IMR-90 (cell line): ENCODE measurements at regions not wholly inside any gene's neighbourhood (a gene's known extent, or its start where the extent isn't known, plus 50 kb on each side); places are given as distances from the start of the nearest gene placed in this dataset.

ENCODE experiments used
- ATAC-seq: fragments of 200-7000 bp; cut with Tn5 transposase; 2 replicates; pipeline ENCODE4 v1.9.1; 2020; ENCODE audit warnings: low read depth, mild to moderate bottlenecking, moderate library complexity
- BruUV-seq: library from RNA; stranded (reverse); fragments of 400-500 nt; replicated peaks from 2 replicates; lab custom pipeline; 2021; lab: Mats Ljungman, UMichigan
- CTCF ChIA-PET: fragments of 300-600 bp; formaldehyde crosslinking; extraction: SDS; loops from one replicate; lab custom pipeline; 2021; ENCODE audit warnings: antibody characterized with exemption; lab: Yijun Ruan, JAX
- POLR2A ChIA-PET: fragments of 300-600 bp; sonication (Branson Sonifier 250); formaldehyde crosslinking; loops from one replicate; lab custom pipeline; 2022; ENCODE audit warnings: antibody characterized with exemption; ENCODE audit not compliant: unreplicated experiment; lab: Charles Lee
- DNase-seq: peaks from one replicate; pipeline ENCODE4 v3.0.0; 2013
- H2AFZ ChIP-seq: replicated peaks from 2 replicates; pipeline ENCODE3; 2013; ENCODE audit warnings: low read length, mild to moderate bottlenecking; ENCODE audit not compliant: poor library complexity
- H2AK5ac ChIP-seq: 2 replicates; pipeline ENCODE4 v1.6.1; 2013; ENCODE audit warnings: low read depth, low read length, inconsistent platforms
- H2AK9ac ChIP-seq: replicated peaks from 2 replicates; pipeline ENCODE3; 2013; ENCODE audit warnings: mild to moderate bottlenecking, low read depth, low read length, moderate library complexity; ENCODE audit not compliant: poor library complexity
- H2BK120ac ChIP-seq: 2 replicates; pipeline ENCODE4 v1.6.1; 2013; ENCODE audit warnings: low read depth, low read length, inconsistent platforms
- H2BK15ac ChIP-seq: 3 replicates; pipeline ENCODE4 v1.6.1; 2013; ENCODE audit warnings: low read depth, low read length, inconsistent platforms
- H2BK20ac ChIP-seq: 2 replicates; pipeline ENCODE4 v1.6.1; 2013; ENCODE audit warnings: low read depth, mild to moderate bottlenecking, inconsistent platforms, low read length, moderate library complexity
- H2BK5ac ChIP-seq: 2 replicates; pipeline ENCODE4 v1.6.1; 2013; ENCODE audit warnings: mild to moderate bottlenecking, low read depth, low read length, inconsistent platforms; ENCODE audit not compliant: poor library complexity, severe bottlenecking
- H3K14ac ChIP-seq: replicated peaks from 2 replicates; pipeline ENCODE4 v1.6.1; 2013; ENCODE audit warnings: low read depth, low read length, inconsistent platforms
- H3K18ac ChIP-seq: 2 replicates; pipeline ENCODE4 v1.6.1; 2013; ENCODE audit warnings: low read depth, low read length, control low read depth
- H3K23ac ChIP-seq: 2 replicates; pipeline ENCODE4 v1.6.1; 2013; ENCODE audit warnings: low read depth, low read length, inconsistent platforms
- H3K27ac ChIP-seq: 2 replicates; pipeline ENCODE4 v1.5.1; 2013; ENCODE audit warnings: mild to moderate bottlenecking, control low read depth, low read length; ENCODE audit not compliant: insufficient read depth
- H3K27me3 ChIP-seq: 2 replicates; pipeline ENCODE4 v1.6.1; 2013; ENCODE audit warnings: low read length; ENCODE audit not compliant: control insufficient read depth, insufficient read depth
- H3K36me3 ChIP-seq: 2 replicates; pipeline ENCODE4 v1.6.1; 2013; ENCODE audit warnings: low read length, mixed read lengths; ENCODE audit not compliant: control insufficient read depth, insufficient read depth
- H3K4ac ChIP-seq: 2 replicates; pipeline ENCODE4 v1.6.1; 2013; ENCODE audit warnings: low read depth, low read length, inconsistent platforms
- H3K4me1 ChIP-seq: 2 replicates; pipeline ENCODE4 v1.6.1; 2013; ENCODE audit warnings: low read length, mixed read lengths; ENCODE audit not compliant: control insufficient read depth, insufficient read depth
- H3K4me2 ChIP-seq: 2 replicates; pipeline ENCODE4 v1.6.1; 2013; ENCODE audit warnings: low read depth, mild to moderate bottlenecking, control low read depth, low read length, moderate library complexity
- H3K4me3 ChIP-seq: 2 replicates; pipeline ENCODE4 v1.5.1; 2013; ENCODE audit warnings: low read depth, mild to moderate bottlenecking, control low read depth, low read length, moderate library complexity; ENCODE audit not compliant: insufficient read depth
- H3K56ac ChIP-seq: 2 replicates; pipeline ENCODE4 v1.6.1; 2013; ENCODE audit warnings: low read length, inconsistent platforms; ENCODE audit not compliant: insufficient read depth; ENCODE audit errors: extremely low read depth
- H3K79me1 ChIP-seq, 2 experiments: 2 replicates each; pipeline ENCODE4 v1.6.1; 2013; ENCODE audit warnings: low read length in 2 of 2, inconsistent platforms in 1 of 2, low read depth in 1 of 2
- H3K9ac ChIP-seq: 2 replicates; pipeline ENCODE4 v1.6.1; 2013; ENCODE audit warnings: low read depth, low read length, control low read depth
- H3K9me1 ChIP-seq: 2 replicates; pipeline ENCODE4 v1.6.1; 2013; ENCODE audit warnings: low read length, inconsistent platforms; ENCODE audit not compliant: insufficient read depth
- H3K9me3 ChIP-seq: 2 replicates; pipeline ENCODE4 v1.6.1; 2013; ENCODE audit warnings: low read length; ENCODE audit not compliant: control insufficient read depth, insufficient read depth
- H4K20me1 ChIP-seq: 2 replicates; pipeline ENCODE4 v1.6.1; 2013; ENCODE audit warnings: low read length, inconsistent platforms; ENCODE audit not compliant: insufficient read depth
- H4K5ac ChIP-seq: 2 replicates; pipeline ENCODE4 v1.6.1; 2013; ENCODE audit warnings: mild to moderate bottlenecking, low read depth, low read length, control low read depth
- H4K8ac ChIP-seq, 2 experiments: 2 replicates each; pipeline ENCODE4 v1.6.1; 2013; ENCODE audit warnings: low read depth in 2 of 2, low read length in 2 of 2, control low read depth in 1 of 2, inconsistent platforms in 1 of 2
- H4K91ac ChIP-seq: 2 replicates; pipeline ENCODE4 v1.6.1; 2013; ENCODE audit warnings: low read depth, low read length, inconsistent platforms; ENCODE audit not compliant: insufficient read depth
- CHD1 ChIP-seq: IDR thresholded peaks from 2 replicates; pipeline ENCODE4 v1.6.1; 2012; ENCODE audit warnings: low read depth, low read length, improper control_type of control experiment
- FOS ChIP-seq: fragments of 150-350 bp; IDR thresholded peaks from 2 replicates; pipeline ENCODE4 v1.6.1; 2016; ENCODE audit warnings: low read depth, low read length
- MAFK ChIP-seq: IDR thresholded peaks from 2 replicates; pipeline ENCODE4 v1.6.1; 2012; ENCODE audit warnings: low read depth, low read length, improper control_type of control experiment
- MAZ ChIP-seq: IDR thresholded peaks from 2 replicates; pipeline ENCODE4 v1.6.1; 2012; ENCODE audit warnings: low read depth, mild to moderate bottlenecking, low read length, improper control_type of control experiment, moderate library complexity, borderline replicate concordance
- MXI1 ChIP-seq: IDR thresholded peaks from 2 replicates; pipeline ENCODE4 v1.6.1; 2012; ENCODE audit warnings: low read depth, mild to moderate bottlenecking, low read length, moderate library complexity, borderline replicate concordance
- NFE2L2 ChIP-seq: fragments of 150-350 bp; IDR thresholded peaks from 2 replicates; pipeline ENCODE4 v1.6.1; 2016; ENCODE audit warnings: low read depth, mild to moderate bottlenecking, low read length
- RCOR1 ChIP-seq: IDR thresholded peaks from 2 replicates; pipeline ENCODE4 v1.6.1; 2012; ENCODE audit warnings: mild to moderate bottlenecking, low read length, improper control_type of control experiment; ENCODE audit not compliant: insufficient replicate concordance
- SMC3 ChIP-seq: fragments of 150-350 bp; IDR thresholded peaks from 2 replicates; pipeline ENCODE4 v1.6.1; 2016; ENCODE audit warnings: low read depth, mild to moderate bottlenecking, antibody characterized with exemption, low read length, moderate library complexity
- WGBS, 2 experiments: methylation state at CpG; one replicate each; pipeline versions ENCODE4 v1.1.5 to v1.1.7; 2013; ENCODE audit warnings: missing lambda C conversion rate in 2 of 2; ENCODE audit not compliant: insufficient read length in 1 of 2; ENCODE audit errors: extremely low coverage in 2 of 2; 5-methylcytosine and 5-hydroxymethylcytosine counted together
- dilution Hi-C: fragments of 300-500 bp; cut with HindIII; formaldehyde crosslinking; loops from one replicate; pipeline ENCODE4 v1.14.3; 2018; ENCODE audit warnings: low sequenced_read_pairs; ENCODE audit not compliant: unreplicated experiment
- in situ Hi-C: fragments of 300-500 bp; cut with MboI; formaldehyde crosslinking; loops from 3 replicates; pipeline ENCODE4 v1.14.3; 2019; ENCODE audit warnings: low sequenced_read_pairs, inconsistent platforms, mixed read lengths
- intact Hi-C: fragments of 100-400 bp; cut with micrococcal nuclease; formaldehyde crosslinking; loops from 2 replicates; pipeline ENCODE4 v1.10.0; 2022
- TF ChIP-seq, protein P1 (sequence below): fragments of 150-350 bp; IDR thresholded peaks from 2 replicates; pipeline ENCODE4 v1.6.1; 2016; ENCODE audit warnings: low read depth, mild to moderate bottlenecking, low read length, moderate library complexity, borderline replicate concordance

DNA sequence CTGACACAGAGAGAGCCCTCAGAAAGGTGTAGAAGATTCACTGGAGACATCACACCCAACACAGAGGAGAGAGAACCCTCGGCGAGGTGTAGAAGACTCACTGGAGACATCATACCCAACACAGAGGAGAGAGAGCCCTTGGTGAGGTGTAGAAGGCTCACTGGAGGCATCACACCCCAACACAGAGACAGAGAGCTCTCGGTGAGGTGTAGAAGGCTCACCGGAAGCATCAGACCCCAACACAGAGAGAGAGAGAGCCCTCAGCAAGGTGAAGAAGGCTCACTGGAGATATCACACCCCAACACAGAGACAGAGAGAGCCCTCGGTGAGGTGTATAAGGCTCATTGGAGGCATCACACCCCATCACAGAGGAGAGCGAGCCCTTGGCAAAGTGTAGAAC lies 826.5 kb downstream of the UQCRFS1 start:
- Histone ChIP-seq H2BK15ac (no peak overlapping the region), H2AK5ac (no peak overlapping the region), H3K27me3 (no peaks in the 10 kb centered on the region), H3K36me3 (no peaks in the 10 kb centered on the region), H2BK20ac (no peak overlapping the region), H3K9me1 (no peaks in the 10 kb centered on the region), H3K9ac (no peak overlapping the region), H3K9me3 (peaks cover 19% of the 10 kb centered on the region), H3K4me1 (no peaks in the 10 kb centered on the region), H4K91ac (no peak overlapping the region), H2AFZ (no peak overlapping the region), H3K18ac (no peak overlapping the region), H3K14ac (no peak overlapping the region), H3K4ac (no peak overlapping the region), H2BK120ac (no peak overlapping the region), H3K27ac (no peak overlapping the region), H3K23ac (no peak overlapping the region), H4K5ac (no peak overlapping the region), H2AK9ac (no peak overlapping the region), H4K8ac (no peak overlapping the region), H3K4me3 (no peak overlapping the region), H4K20me1 (no peaks in the 10 kb centered on the region), H3K4me2 (no peak overlapping the region), H3K56ac (no peak overlapping the region), H3K79me1 (no peaks in the 10 kb centered on the region), H2BK5ac (no peak overlapping the region)
- TF ChIP-seq, protein P1, sequence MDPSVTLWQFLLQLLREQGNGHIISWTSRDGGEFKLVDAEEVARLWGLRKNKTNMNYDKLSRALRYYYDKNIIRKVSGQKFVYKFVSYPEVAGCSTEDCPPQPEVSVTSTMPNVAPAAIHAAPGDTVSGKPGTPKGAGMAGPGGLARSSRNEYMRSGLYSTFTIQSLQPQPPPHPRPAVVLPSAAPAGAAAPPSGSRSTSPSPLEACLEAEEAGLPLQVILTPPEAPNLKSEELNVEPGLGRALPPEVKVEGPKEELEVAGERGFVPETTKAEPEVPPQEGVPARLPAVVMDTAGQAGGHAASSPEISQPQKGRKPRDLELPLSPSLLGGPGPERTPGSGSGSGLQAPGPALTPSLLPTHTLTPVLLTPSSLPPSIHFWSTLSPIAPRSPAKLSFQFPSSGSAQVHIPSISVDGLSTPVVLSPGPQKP: no peak
- TF ChIP-seq FOS: no peak
- TF ChIP-seq CHD1: no peak
- no peak for TF ChIP-seq SMC3
- TF ChIP-seq MXI1: no peak
- TF ChIP-seq MAFK: no peak
- TF ChIP-seq MAZ: no peak
- no peak for TF ChIP-seq RCOR1
- TF ChIP-seq NFE2L2: no peak
- WGBS, 2 experiments: no CpG with 5 or more reads among the region's 6 CpGs
- BruUV-seq: no TSS peak
- DNase-seq (no peak), ATAC-seq (no peak)
- in situ Hi-C loops: no loop called here
- intact Hi-C loops: no loop called here
- POLR2A ChIA-PET: no interaction called here
- dilution Hi-C loops: no loop called here
- CTCF ChIA-PET: no interaction called here
